ENCODE measurements at regions not wholly inside any gene's neighbourhood (a gene's known extent, or its start where the extent isn't known, plus 50 kb on each side); places are given as distances from the start of the nearest gene placed in this dataset.
A peak's percentile ranks its signal among the peaks of the same experiment; 100 is the strongest.

DNA sequence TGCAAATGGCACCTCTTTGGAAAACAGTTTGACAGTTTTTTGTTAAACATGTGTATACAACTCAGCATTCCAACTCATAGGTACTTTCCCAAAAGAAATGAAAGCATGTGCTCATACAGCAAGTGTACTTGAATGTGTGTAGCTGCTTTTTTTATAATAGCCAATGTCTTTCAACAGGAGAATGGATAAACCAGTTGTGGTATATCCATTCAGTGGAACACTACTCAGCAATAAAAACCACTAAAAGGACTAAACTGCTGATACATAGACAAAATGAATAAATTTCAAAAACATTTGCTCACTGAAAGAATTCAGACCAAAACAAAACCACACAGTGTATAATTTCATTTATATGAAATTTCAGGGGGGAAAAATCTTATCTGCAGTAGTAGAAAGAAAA, 267.3 kb downstream of the NR2F1-AS1 start:
- DNase-seq: no peak

DNA sequence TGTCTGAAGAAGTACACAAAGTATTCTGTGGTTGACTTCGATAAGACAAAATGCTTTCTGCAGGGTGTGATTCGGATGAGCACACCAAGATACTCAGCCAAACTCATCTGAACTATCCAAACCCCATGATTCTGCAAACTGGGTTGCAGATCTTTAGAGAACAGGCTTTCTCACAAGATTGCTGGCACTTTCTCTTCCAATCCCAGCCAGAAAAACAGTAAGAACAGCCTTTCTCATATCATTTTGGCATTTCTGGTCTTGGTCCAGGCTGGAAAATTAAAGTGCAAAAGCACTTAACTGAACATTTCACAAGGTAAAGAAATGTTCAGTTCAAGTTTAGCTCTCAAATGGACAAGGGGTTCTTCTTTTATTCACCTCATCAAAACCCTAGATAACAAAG, 269.1 kb downstream of the NR2F1-AS1 start:
- no peak for DNase-seq

DNA sequence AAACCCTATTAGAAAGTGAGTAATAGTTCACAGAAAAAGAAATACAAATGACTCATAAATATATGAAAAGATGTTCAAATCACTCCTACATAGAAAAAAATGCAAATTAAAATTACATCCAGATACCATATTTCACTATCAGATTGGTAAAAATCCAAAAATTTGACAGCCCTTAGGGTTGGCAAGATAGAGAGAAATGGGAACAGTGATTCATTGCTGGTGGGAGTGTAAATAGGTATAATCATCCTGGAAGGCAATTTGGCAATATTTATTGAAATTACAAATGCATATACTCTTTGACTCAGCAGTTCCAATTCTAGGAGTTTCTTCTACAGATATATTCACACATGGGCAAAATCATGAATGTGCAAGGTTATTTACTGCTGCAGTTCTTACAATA, 273.5 kb downstream of the NR2F1-AS1 start:
- no peak for DNase-seq

DNA sequence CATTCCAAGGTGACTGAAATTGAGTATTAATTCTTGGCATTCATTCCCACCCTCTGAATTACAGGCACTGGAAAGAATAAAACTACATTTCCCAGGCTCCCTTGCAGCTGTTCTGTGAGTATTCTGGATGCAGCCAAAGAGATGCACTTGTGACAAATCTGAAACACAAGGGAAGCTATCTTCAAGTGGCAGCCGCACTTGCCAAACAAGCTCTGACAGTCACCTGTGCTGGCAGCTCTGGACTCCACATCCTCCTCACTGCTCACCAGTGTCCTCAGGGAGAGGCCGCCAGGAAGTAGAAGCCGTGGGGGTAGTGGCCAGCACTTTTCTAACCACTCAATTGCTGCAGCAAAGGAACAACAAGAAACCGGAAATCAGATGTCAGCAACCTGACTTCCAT, 275.0 kb downstream of the NR2F1-AS1 start:
- no peak for DNase-seq

GRCh38 chr5:93304456-93305250, 276.4 kb downstream of the NR2F1-AS1 start:
- DNase-seq: no peak

DNA sequence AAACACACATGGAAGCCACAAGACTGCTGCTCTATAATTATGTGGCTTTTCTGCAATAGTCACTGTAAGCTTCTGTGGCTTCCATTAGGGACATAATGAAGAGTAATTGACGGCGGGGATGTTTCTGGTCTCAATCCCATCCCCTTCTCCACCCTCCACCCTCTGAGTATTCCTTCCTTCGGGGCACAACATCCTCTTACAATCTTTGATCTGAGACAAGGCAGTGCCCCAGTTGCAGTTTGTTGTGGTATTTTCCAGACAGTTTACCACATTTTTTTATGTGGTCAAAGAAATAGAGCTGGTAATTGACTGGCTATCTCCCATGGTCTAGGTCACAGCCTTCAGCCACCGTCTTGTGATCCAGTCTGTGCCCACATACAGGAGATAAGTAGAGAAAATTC, 277.7 kb downstream of the NR2F1-AS1 start:
- no peak for DNase-seq

- DNase-seq: no peak
Measured at GRCh38 chr5:93302711-93303110, 278.3 kb downstream of the NR2F1-AS1 start.

- DNase-seq: no peak
Measured at GRCh38 chr5:93300945-93301344, 280.1 kb downstream of the NR2F1-AS1 start.

DNA sequence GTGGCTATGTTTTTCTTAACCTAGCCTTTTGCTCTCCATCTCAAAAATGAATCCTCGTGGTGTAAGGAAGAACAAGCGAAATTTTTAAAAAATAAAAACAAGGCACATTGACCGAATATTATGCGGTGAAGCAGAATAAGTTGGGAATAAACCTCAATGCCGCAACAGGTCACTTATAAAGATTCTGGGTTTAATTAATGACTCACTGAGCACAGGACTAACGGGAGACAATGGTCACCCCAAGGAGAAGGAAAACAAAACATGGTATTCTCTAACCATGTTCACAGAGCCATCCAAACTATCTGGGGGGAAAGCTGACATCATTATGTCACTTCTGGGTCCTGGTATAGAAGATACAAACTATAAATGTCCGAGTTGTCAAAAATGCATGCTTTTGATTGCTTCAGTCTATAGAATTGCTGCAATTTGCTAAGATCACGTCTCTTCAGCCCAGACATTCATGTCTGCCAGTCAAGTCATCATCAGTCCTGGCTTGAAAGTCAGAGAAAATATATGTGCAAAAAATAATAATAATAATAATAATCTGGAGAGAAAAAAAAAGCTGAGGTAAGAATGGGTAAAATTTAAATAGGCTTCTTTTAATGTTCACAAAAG, 280.6 kb downstream of the NR2F1-AS1 start:
- no peak for DNase-seq

- peak; percentile 11 for DNase-seq
Measured at GRCh38 chr5:93299681-93300308, 281.2 kb downstream of the NR2F1-AS1 start.

DNA sequence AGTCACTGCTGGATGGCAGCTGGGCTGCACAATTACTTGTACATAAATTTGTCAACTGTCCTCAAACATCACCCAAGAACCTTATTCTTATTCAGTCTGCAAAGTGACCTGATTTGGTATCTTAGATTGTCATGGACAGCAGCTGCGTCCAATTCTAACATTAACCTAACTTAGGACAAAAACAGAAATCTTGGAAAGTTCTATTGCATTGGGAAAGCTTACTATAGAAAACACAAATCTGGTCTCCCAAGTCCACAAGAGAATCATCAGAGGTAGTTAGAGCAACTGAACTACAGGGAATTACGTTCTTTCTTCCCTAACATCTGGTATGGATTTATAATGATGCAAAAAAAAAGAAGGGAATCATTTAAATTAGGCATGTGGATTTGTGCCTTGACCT, 283.9 kb downstream of the NR2F1-AS1 start:
- no peak for DNase-seq

GRCh38 chr5:93296338-93296737, 284.7 kb downstream of the NR2F1-AS1 start:
- no peak for DNase-seq

DNA sequence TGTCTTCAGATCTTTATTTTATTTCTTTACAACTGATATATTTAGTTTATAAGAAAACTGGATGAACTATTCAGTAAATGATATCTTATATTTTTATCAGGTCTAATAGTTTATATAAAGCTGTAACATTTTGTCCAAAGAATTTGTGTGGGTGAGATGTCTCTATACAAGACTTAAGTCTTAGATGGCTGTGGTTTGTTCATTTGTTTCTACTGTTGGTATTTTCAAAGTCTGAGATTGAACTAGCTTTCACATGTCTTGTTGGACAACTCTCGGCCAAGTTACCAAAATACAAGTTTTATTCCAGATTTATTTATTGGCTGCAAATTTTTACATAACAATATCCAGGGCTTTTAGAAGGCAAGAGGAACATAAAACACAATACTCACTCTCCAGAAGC, 286.0 kb downstream of the NR2F1-AS1 start:
- no peak for DNase-seq

DNA sequence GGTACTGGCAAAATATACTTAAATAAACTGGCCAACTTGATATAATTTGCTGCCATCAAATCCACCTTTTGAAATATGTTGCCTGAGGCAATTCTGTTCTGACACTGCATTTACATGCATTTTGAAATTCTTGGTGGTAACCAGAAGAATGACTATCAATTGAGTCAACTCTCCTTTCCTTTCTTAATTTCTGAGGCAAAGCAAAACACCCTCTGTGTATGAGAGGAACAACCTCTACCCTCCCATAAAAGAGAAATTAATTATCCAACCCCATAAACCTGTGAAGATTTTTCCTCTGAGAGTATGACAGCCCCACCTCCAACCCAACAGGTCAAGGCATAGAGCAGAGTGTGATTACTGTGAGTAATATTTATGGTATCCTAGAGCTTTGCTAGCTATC, 286.8 kb downstream of the NR2F1-AS1 start:
- DNase-seq: no peak

DNA sequence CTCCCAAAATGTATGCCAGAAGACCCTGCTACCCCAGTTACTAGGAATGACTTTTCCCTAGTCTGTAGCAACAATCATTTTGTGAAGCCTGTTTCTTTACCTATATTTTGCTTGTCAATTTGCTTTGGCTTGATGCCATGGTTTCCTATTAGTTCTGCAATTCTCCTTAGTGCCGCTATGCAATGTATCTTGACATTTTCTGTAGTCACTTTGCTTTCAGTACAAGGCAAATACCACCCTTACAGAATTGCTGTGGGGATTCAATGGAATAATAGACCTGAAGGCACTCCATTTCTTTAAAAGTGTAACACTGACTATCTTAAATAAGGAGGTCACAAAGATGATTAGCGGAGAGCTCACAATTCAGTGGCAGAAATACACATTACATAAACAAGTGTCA, 291.1 kb downstream of the NR2F1-AS1 start:
- DNase-seq: no peak

DNA sequence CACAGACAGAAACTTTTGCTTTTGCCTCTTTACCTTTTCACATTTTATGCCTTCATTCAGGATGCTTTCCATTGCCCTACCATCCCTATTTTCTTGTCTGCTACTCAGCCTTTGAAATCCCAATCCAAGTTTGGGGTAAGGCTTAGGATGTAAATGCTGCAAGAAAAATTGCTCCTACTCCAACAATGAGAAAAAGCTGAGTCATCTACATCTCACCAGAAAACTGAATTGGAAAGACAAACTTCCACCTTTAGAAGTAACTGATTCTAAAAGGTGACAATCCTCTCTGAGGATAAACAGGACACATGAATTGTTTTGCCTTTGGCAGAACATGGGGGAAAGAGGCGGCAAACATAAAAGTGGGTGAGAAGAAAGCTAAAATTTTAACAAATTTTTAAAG, 295.6 kb downstream of the NR2F1-AS1 start:
- no peak for DNase-seq

DNA sequence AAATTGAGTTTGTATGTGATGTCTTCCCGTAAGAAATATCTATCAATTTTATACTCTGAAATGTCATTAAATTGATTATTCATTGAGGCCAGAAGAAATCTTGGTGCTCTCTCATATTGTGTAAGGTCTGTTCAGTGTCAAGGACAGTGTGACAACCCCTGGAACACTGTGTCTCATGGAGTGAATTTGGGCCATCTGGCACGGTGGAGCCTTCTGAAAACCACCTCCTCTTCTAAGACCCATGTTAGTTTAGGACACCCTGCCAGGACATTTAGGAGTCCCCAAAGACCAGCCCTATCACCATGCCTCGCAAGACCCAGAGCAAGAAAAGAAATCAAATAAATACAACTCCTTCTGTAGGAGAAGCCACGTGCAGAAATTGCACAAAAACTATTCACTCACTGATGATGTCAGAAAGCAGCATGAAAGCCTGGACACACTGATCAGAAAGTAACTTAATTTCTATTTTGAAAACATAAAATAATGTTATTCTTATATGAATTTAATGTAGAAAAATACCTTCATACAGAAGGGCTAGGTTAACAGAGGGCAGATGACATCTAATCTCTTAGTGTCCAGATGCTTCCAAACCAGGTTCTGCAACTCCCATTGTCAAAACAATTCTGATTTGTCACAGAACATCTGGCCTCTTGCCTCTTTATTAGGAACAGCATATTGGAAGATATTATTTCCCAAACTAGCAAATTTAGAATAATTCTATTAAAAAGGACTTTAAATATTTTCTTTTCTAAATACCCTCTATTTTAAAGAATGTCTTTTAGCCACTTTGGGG, 298.8 kb downstream of the NR2F1-AS1 start:
- no peak for DNase-seq

- DNase-seq: no peak
Measured at GRCh38 chr5:93280518-93280917, 300.5 kb downstream of the NR2F1-AS1 start.

DNA sequence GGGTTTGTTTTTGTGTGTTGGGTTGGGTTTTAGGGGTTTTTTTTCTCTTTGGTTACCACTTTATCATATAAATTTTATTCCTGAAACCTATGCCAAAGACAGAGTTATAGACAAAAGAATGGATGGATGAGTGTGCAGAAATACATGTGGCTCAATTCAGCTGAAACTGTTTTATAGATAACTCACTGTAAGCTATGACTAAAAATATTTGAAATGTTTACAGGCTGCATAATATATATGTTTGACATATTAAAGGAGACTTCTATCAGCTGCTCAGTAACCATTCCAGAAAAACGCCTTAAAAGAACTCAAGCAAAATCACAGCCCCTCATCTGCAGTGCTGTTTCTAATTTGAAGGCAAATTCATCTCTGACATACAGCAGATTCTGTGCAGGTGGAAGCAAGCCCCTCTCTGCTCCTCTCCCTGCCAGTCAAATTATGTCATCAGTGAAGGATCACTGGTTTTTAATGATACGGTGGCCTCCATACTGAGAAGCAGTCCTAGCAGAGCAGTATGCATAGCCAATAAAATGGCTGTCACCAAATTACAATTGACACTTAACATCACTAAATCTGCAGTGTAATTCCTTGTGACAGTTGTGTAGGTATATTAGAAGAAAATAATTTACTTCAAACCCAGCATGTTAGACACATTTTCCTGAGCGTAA, 301.6 kb downstream of the NR2F1-AS1 start:
- DNase-seq: no peak

DNA sequence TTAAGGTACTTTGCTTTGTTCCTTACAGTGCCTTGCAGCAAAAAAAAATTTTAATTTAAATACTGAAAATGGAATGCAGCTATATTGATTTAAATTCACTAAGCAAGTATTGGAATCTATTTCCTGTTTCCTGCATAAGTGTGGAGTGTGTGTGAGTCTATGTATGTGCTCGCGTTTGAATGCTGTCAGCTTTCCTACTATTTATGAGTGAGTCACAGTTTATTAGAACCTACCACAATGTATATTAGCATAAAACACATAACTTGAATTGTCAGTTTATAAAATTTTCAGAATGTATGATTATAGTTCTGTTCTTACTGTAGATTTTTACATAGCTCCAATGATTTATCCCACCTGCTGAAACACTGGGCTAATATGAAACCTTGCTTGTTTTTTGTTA, 302.1 kb downstream of the NR2F1-AS1 start:
- no peak for DNase-seq

DNA sequence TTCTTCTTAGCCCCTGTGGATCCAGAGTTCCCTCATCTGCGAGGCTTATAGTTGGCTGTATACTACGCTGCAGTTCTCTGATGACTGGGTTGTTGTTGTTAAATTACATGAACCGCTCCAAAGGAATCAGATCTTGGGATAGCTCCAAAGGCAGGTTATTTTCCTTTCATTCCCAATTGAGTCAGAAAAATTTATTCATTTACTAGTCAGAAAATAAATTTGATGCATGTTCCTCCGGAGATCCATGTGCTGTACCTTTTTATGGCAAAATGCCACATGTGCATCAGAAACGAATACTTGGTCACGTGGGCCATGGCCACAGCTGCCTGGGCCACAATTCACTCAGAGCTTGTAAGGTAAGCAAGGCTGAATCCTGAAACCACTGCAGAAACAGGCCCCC, 304.0 kb downstream of the NR2F1-AS1 start:
- no peak for DNase-seq

GRCh38 chr5:93275376-93275775, 305.6 kb downstream of the NR2F1-AS1 start:
- no peak for DNase-seq

- no peak for DNase-seq
Measured at GRCh38 chr5:93274291-93274690, 306.7 kb downstream of the NR2F1-AS1 start.

Data from NCI-H1092 treated with DMSO at 0.1 percent for 48 hours (cell line).